ENCODE measurements at regions not wholly inside any gene's neighbourhood (a gene's known extent, or its start where the extent isn't known, plus 50 kb on each side); places are given as distances from the start of the nearest gene placed in this dataset.

GRCh38 chr2:220033546-220033945 lies 406.1 kb downstream of the SLC4A3 start:
- no peak for DNase-seq (ENCODE audit: low read depth, low spot score)
- Histone ChIP-seq H3K4me3 (ENCODE audit: low read length) (no peak overlapping the region), H3K4me1 (ENCODE audit: control insufficient read depth, insufficient read depth, low read length) (0 out of 2 replicates have a peak, but pooled peaks cover 2% of the 10 kb centered on the region), H3K27ac (ENCODE audit: low read length) (no peak overlapping the region), H3K9me3 (ENCODE audit: control insufficient read depth, insufficient read depth, low read length) (no peaks in the 10 kb centered on the region), H3K36me3 (ENCODE audit: control insufficient read depth, insufficient read depth, low read length) (no peaks in the 10 kb centered on the region), H3K27me3 (ENCODE audit: control insufficient read depth, insufficient read depth, low read length) (no peaks in the 10 kb centered on the region)
- no CpG with 5 or more reads among the region's 1 CpG for WGBS (ENCODE audit: insufficient coverage, insufficient read length)

GRCh38 chr2:220034426-220035130 lies 407.1 kb downstream of the SLC4A3 start:
- DNase-seq (ENCODE audit: low read depth, low spot score) = no peak
- Histone ChIP-seq H3K36me3 (ENCODE audit: control insufficient read depth, insufficient read depth, low read length) (no peaks in the 10 kb centered on the region), H3K4me3 (ENCODE audit: low read length) (no peak overlapping the region), H3K27me3 (ENCODE audit: control insufficient read depth, insufficient read depth, low read length) (no peaks in the 10 kb centered on the region), H3K9me3 (ENCODE audit: control insufficient read depth, insufficient read depth, low read length) (no peaks in the 10 kb centered on the region), H3K27ac (ENCODE audit: low read length) (no peak overlapping the region), H3K4me1 (ENCODE audit: control insufficient read depth, insufficient read depth, low read length) (0 out of 2 replicates have a peak, but pooled peaks cover 2% of the 10 kb centered on the region)

- Histone ChIP-seq H3K9me3 (ENCODE audit: control insufficient read depth, insufficient read depth, low read length) (no peaks in the 10 kb centered on the region), H3K27ac (ENCODE audit: low read length) (no peak overlapping the region), H3K4me3 (ENCODE audit: low read length) (no peak overlapping the region), H3K27me3 (ENCODE audit: control insufficient read depth, insufficient read depth, low read length) (no peaks in the 10 kb centered on the region), H3K4me1 (ENCODE audit: control insufficient read depth, insufficient read depth, low read length) (peaks cover 2% of the 10 kb centered on the region; the same call in 1 of the 2 replicates), H3K36me3 (ENCODE audit: control insufficient read depth, insufficient read depth, low read length) (no peaks in the 10 kb centered on the region)
- no peak for DNase-seq (ENCODE audit: low read depth, low spot score)
Measured at GRCh38 chr2:220036431-220036830, 409.0 kb downstream of the SLC4A3 start.

GRCh38 chr2:220040346-220040745 lies 412.9 kb downstream of the SLC4A3 start:
- H3K4me3 ChIP-seq (ENCODE audit: low read length) = no peak overlapping the region
- H3K27ac ChIP-seq (ENCODE audit: low read length) = no peak overlapping the region
- no peaks in the 10 kb centered on the region for H3K36me3 ChIP-seq (ENCODE audit: control insufficient read depth, insufficient read depth, low read length)
- no peak for DNase-seq (ENCODE audit: low read depth, low spot score)
- no CpG with 5 or more reads among the region's 5 CpGs for WGBS (ENCODE audit: insufficient coverage, insufficient read length)
- peaks cover 2% of the 10 kb centered on the region for H3K4me1 ChIP-seq (ENCODE audit: control insufficient read depth, insufficient read depth, low read length)
- H3K27me3 ChIP-seq (ENCODE audit: control insufficient read depth, insufficient read depth, low read length) = no peaks in the 10 kb centered on the region
- H3K9me3 ChIP-seq (ENCODE audit: control insufficient read depth, insufficient read depth, low read length) = no peaks in the 10 kb centered on the region

- no peaks in the 10 kb centered on the region for H3K27me3 ChIP-seq (ENCODE audit: control insufficient read depth, insufficient read depth, low read length)
- no peak overlapping the region for H3K27ac ChIP-seq (ENCODE audit: low read length)
- no peaks in the 10 kb centered on the region for H3K9me3 ChIP-seq (ENCODE audit: control insufficient read depth, insufficient read depth, low read length)
- no peak overlapping the region for H3K4me3 ChIP-seq (ENCODE audit: low read length)
- H3K36me3 ChIP-seq (ENCODE audit: control insufficient read depth, insufficient read depth, low read length) = no peaks in the 10 kb centered on the region
- peaks cover 2% of the 10 kb centered on the region for H3K4me1 ChIP-seq (ENCODE audit: control insufficient read depth, insufficient read depth, low read length)
- WGBS (ENCODE audit: insufficient coverage, insufficient read length) = no CpG with 5 or more reads among the region's 9 CpGs
- DNase-seq (ENCODE audit: low read depth, low spot score) = no peak
Measured at GRCh38 chr2:220041447-220041846, 414.0 kb downstream of the SLC4A3 start.

GRCh38 chr2:220043155-220043989 lies 415.9 kb downstream of the SLC4A3 start:
- H3K9me3 ChIP-seq (ENCODE audit: control insufficient read depth, insufficient read depth, low read length) = no peaks in the 10 kb centered on the region
- no peaks in the 10 kb centered on the region for H3K27me3 ChIP-seq (ENCODE audit: control insufficient read depth, insufficient read depth, low read length)
- H3K4me1 ChIP-seq (ENCODE audit: control insufficient read depth, insufficient read depth, low read length) = peaks cover 2% of the 10 kb centered on the region
- no peak overlapping the region for H3K4me3 ChIP-seq (ENCODE audit: low read length)
- no peak for DNase-seq (ENCODE audit: low read depth, low spot score)
- no CpG with 5 or more reads among the region's 2 CpGs for WGBS (ENCODE audit: insufficient coverage, insufficient read length)
- H3K36me3 ChIP-seq (ENCODE audit: control insufficient read depth, insufficient read depth, low read length) = no peaks in the 10 kb centered on the region
- no peak overlapping the region for H3K27ac ChIP-seq (ENCODE audit: low read length)

- no peaks in the 10 kb centered on the region for H3K9me3 ChIP-seq (ENCODE audit: control insufficient read depth, insufficient read depth, low read length)
- H3K4me1 ChIP-seq (ENCODE audit: control insufficient read depth, insufficient read depth, low read length) = peaks cover 2% of the 10 kb centered on the region
- no peak overlapping the region for H3K4me3 ChIP-seq (ENCODE audit: low read length)
- DNase-seq (ENCODE audit: low read depth, low spot score) = no peak
- H3K27ac ChIP-seq (ENCODE audit: low read length) = no peak overlapping the region
- no CpG with 5 or more reads among the region's 3 CpGs for WGBS (ENCODE audit: insufficient coverage, insufficient read length)
- H3K27me3 ChIP-seq (ENCODE audit: control insufficient read depth, insufficient read depth, low read length) = no peaks in the 10 kb centered on the region
- H3K36me3 ChIP-seq (ENCODE audit: control insufficient read depth, insufficient read depth, low read length) = no peaks in the 10 kb centered on the region
Measured at GRCh38 chr2:220043990-220044335, 416.5 kb downstream of the SLC4A3 start.

GRCh38 chr2:220044383-220044782 lies 417.0 kb downstream of the SLC4A3 start:
- DNase-seq (ENCODE audit: low read depth, low spot score) = no peak
- Histone ChIP-seq H3K27me3 (ENCODE audit: control insufficient read depth, insufficient read depth, low read length) (no peaks in the 10 kb centered on the region), H3K9me3 (ENCODE audit: control insufficient read depth, insufficient read depth, low read length) (no peaks in the 10 kb centered on the region), H3K4me3 (ENCODE audit: low read length) (no peak overlapping the region), H3K4me1 (ENCODE audit: control insufficient read depth, insufficient read depth, low read length) (peaks cover 2% of the 10 kb centered on the region), H3K27ac (ENCODE audit: low read length) (no peak overlapping the region), H3K36me3 (ENCODE audit: control insufficient read depth, insufficient read depth, low read length) (no peaks in the 10 kb centered on the region)
- no CpG with 5 or more reads among the region's 1 CpG for WGBS (ENCODE audit: insufficient coverage, insufficient read length)

- peaks cover 2% of the 10 kb centered on the region for H3K4me1 ChIP-seq (ENCODE audit: control insufficient read depth, insufficient read depth, low read length)
- no peaks in the 10 kb centered on the region for H3K36me3 ChIP-seq (ENCODE audit: control insufficient read depth, insufficient read depth, low read length)
- no peaks in the 10 kb centered on the region for H3K9me3 ChIP-seq (ENCODE audit: control insufficient read depth, insufficient read depth, low read length)
- no peak overlapping the region for H3K4me3 ChIP-seq (ENCODE audit: low read length)
- no CpG with 5 or more reads among the region's 2 CpGs for WGBS (ENCODE audit: insufficient coverage, insufficient read length)
- H3K27ac ChIP-seq (ENCODE audit: low read length) = no peak overlapping the region
- H3K27me3 ChIP-seq (ENCODE audit: control insufficient read depth, insufficient read depth, low read length) = no peaks in the 10 kb centered on the region
- DNase-seq (ENCODE audit: low read depth, low spot score) = no peak
Measured at GRCh38 chr2:220046507-220046906, 419.1 kb downstream of the SLC4A3 start.

GRCh38 chr2:220051716-220052115 lies 424.3 kb downstream of the SLC4A3 start:
- no peaks in the 10 kb centered on the region for H3K36me3 ChIP-seq (ENCODE audit: control insufficient read depth, insufficient read depth, low read length)
- no peaks in the 10 kb centered on the region for H3K9me3 ChIP-seq (ENCODE audit: control insufficient read depth, insufficient read depth, low read length)
- H3K27me3 ChIP-seq (ENCODE audit: control insufficient read depth, insufficient read depth, low read length) = no peaks in the 10 kb centered on the region
- WGBS (ENCODE audit: insufficient coverage, insufficient read length) = no CpG with 5 or more reads among the region's 3 CpGs
- no peak overlapping the region for H3K27ac ChIP-seq (ENCODE audit: low read length)
- H3K4me1 ChIP-seq (ENCODE audit: control insufficient read depth, insufficient read depth, low read length) = no peaks in the 10 kb centered on the region
- H3K4me3 ChIP-seq (ENCODE audit: low read length) = no peak overlapping the region
- no peak for DNase-seq (ENCODE audit: low read depth, low spot score)

GRCh38 chr2:220053919-220054318 lies 426.5 kb downstream of the SLC4A3 start:
- DNase-seq (ENCODE audit: low read depth, low spot score) = peak; percentile 16
- Histone ChIP-seq H3K4me1 (ENCODE audit: control insufficient read depth, insufficient read depth, low read length) (no peaks in the 10 kb centered on the region), H3K27ac (ENCODE audit: low read length) (no peak overlapping the region), H3K4me3 (ENCODE audit: low read length) (no peak overlapping the region), H3K9me3 (ENCODE audit: control insufficient read depth, insufficient read depth, low read length) (no peaks in the 10 kb centered on the region), H3K36me3 (ENCODE audit: control insufficient read depth, insufficient read depth, low read length) (no peaks in the 10 kb centered on the region), H3K27me3 (ENCODE audit: control insufficient read depth, insufficient read depth, low read length) (no peaks in the 10 kb centered on the region)
